C4-2B (cell line): ENCODE measurements at regions not wholly inside any gene's neighbourhood (a gene's known extent, or its start where the extent isn't known, plus 50 kb on each side); places are given as distances from the start of the nearest gene placed in this dataset.

Experiments used
- ZFX ChIP-seq: fragments of 450-650 bp; IDR thresholded peaks from 2 replicates; pipeline ENCODE4 v1.6.1; 2017
- TF ChIP-seq, protein P1 (sequence below): fragments of 450-650 bp; conservative IDR thresholded peaks from 2 replicates; pipeline ENCODE4 v1.5.1; 2017; ENCODE audit warnings: mild to moderate bottlenecking

DNA sequence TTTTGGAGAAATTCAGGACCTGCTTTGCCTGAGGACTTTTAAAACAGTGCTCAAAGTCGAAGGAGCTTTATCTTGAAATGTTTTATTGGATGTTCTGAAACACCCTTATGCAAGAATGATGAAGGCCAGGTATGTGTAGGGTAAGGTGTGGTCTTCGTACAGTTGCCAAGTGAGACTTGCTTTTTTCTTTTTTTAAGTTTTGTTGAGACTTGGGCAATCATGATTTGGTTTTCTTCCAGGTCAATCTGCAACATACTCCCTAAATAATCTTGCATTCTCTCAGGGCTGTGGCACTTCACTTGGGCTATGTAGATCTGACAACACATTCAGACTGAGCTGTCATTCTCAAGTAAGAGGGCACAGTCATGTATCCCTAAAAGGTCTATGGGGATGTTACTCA lies 75.0 kb downstream of the GATA3 start:
- TF ChIP-seq, protein P1, sequence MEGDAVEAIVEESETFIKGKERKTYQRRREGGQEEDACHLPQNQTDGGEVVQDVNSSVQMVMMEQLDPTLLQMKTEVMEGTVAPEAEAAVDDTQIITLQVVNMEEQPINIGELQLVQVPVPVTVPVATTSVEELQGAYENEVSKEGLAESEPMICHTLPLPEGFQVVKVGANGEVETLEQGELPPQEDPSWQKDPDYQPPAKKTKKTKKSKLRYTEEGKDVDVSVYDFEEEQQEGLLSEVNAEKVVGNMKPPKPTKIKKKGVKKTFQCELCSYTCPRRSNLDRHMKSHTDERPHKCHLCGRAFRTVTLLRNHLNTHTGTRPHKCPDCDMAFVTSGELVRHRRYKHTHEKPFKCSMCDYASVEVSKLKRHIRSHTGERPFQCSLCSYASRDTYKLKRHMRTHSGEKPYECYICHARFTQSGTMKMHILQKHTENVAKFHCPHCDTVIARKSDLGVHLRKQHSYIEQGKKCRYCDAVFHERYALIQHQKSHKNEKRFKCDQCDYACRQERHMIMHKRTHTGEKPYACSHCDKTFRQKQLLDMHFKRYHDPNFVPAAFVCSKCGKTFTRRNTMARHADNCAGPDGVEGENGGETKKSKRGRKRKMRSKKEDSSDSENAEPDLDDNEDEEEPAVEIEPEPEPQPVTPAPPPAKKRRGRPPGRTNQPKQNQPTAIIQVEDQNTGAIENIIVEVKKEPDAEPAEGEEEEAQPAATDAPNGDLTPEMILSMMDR = no peak
- TF ChIP-seq ZFX = no peak
